GM13977 (cell line): ENCODE measurements at regions not wholly inside any gene's neighbourhood (a gene's known extent, or its start where the extent isn't known, plus 50 kb on each side); places are given as distances from the start of the nearest gene placed in this dataset.

Source experiments
- DNase-seq: peaks from one replicate; pipeline ENCODE4 v3.0.0; 2012; ENCODE audit warnings: low spot score
- CTCF ChIP-seq: IDR thresholded peaks from 2 replicates; pipeline ENCODE4 v1.5.1; 2012; ENCODE audit warnings: mild to moderate bottlenecking, control low read depth; ENCODE audit not compliant: insufficient read depth; ENCODE audit errors: extremely low read depth, missing control alignments
- in situ Hi-C: fragments of 300-500 bp; cut with MboI; formaldehyde crosslinking; loops from one replicate; pipeline ENCODE4 v1.12.0; 2022; ENCODE audit warnings: low sequenced_read_pairs, low pct_unique_long_range_greater_than_20kb, mixed read lengths, inconsistent platforms; ENCODE audit not compliant: unreplicated experiment

GRCh38 chr13:85427416-85427815 is 371.8 kb downstream of the SLITRK6 start:
- TF ChIP-seq CTCF = no peak
- in situ Hi-C loops = no loop called here
- DNase-seq = no peak

DNA sequence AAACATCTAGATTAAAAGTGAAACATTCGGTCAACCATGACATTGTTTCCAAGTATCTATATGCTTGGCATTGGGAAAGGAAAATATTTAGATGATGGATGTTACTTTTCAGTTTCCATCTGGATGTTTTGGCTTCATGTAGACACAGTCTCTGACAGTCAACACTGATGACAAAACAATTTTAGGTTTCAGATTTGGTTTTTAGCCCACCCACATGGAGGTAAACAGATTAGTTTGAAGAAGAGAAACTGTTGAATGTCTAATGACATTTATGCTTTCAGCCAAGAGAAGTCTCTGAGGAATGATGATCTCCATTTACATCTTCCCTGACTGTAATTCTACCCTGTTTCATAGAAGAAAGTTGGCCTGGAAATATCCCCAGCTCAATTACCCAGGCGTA is 379.1 kb downstream of the SLITRK6 start:
- no peak for DNase-seq
- TF ChIP-seq CTCF = no peak
- in situ Hi-C loops = no loop called here

- DNase-seq = no peak
- in situ Hi-C loops = no loop called here
- no peak for TF ChIP-seq CTCF
Observed at GRCh38 chr13:85419611-85420010, 379.6 kb downstream of the SLITRK6 start.

DNA sequence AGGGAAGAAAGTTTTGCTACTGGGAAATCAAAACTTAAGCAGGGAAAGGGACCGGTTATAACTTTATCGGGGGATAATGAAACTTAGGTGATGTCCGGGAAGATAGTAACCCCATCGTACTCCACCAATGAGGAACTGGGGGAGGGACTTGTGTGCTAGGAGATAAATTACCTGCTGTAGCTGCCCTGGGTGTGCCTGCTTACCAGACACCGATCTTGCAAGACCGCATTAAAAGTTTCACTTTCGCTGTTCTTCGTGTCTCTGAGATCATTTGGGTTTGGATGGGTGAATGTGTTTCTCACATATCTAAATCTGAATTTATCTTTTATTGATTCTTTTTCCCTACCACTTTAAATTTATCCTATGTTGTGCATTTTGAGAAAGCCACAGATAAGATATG is 381.4 kb downstream of the SLITRK6 start:
- DNase-seq = no peak
- in situ Hi-C loops = no loop called here
- no peak for TF ChIP-seq CTCF

DNA sequence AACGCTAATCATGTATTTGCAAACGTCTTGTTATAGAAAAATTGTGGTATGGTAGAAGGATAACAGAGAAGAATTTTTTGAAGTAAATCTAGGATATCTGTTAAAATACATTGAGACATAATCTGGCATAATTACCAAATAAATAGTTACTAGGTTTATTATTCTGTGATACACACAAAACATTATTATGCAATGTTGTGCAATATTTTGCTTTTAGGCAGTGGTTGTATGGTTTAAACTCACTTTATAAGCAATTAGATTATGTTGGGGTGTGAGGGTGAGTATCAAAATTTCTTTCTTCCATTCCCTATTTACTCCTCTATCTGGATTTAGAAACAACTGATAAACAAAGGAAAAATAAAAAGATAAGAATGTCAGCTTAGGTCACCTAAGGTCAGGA is 385.6 kb downstream of the SLITRK6 start:
- in situ Hi-C loops = no loop called here
- no peak for DNase-seq
- TF ChIP-seq CTCF = no peak

DNA sequence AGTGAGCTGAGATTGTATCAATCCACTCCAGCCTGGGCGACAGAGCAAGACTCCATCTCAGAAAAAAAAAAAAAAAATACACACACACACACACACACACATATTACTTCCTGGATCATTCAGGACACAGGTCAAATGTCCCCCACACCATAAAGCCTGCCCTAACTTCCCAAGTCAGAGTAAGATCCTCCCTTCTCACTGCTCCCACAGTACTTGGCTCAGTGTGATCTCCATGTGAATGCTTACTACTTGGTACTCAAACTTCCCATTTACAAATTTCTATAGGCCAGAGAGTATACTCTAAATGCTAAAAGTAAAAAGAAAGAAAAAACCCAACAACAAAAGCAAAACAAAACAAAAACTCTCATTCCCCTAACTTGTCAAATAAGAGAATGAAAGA is 386.8 kb downstream of the SLITRK6 start:
- in situ Hi-C loops = no loop called here

More for the DNA sequence above, 386.8 kb downstream of the SLITRK6 start:
- no peak for DNase-seq
- TF ChIP-seq CTCF = no peak
